H1 (cell line): ENCODE measurements at regions not wholly inside any gene's neighbourhood (a gene's known extent, or its start where the extent isn't known, plus 50 kb on each side); places are given as distances from the start of the nearest gene placed in this dataset.

ENCODE experiments used
- CTCF ChIA-PET: fragments of 300-600 bp; sonication (Branson Sonifier 250); formaldehyde crosslinking; loops from one replicate; lab custom pipeline; 2021; ENCODE audit not compliant: partially characterized antibody; lab: Charles Lee
- POLR2A ChIA-PET: fragments of 300-600 bp; sonication (Branson Sonifier 250); formaldehyde crosslinking; loops from one replicate; lab custom pipeline; 2021; ENCODE audit warnings: inconsistent platforms; ENCODE audit not compliant: partially characterized antibody; lab: Charles Lee
- DNase-seq, 2 experiments: peaks; one replicate each; pipeline versions ENCODE4 v3.0.0 to v3.0.0-alpha.2; 2010 to 2022; ENCODE audit warnings: low spot score in 2 of 2, low read depth in 1 of 2, mixed read lengths in 1 of 2
- FAIRE-seq: peaks from 2 replicates; lab custom pipeline; 2011; peaks lifted over from hg19 to GRCh38; lab: Jason Lieb, UNC
- H2AFZ ChIP-seq: 2 replicates; pipeline ENCODE4 v1.8.1; 2012; ENCODE audit warnings: low read length, inconsistent platforms
- H2AK5ac ChIP-seq: 2 replicates; pipeline ENCODE4 v1.6.1; 2013; ENCODE audit warnings: low read depth, low read length
- H2BK120ac ChIP-seq: replicated peaks from 2 replicates; pipeline ENCODE3; 2013; ENCODE audit warnings: low read depth, low read length, inconsistent platforms
- H2BK12ac ChIP-seq: 2 replicates; pipeline ENCODE4 v1.6.1; 2013; ENCODE audit warnings: low read depth, low read length
- H2BK15ac ChIP-seq: 2 replicates; pipeline ENCODE4 v1.6.1; 2013; ENCODE audit warnings: low read length
- H2BK20ac ChIP-seq: 2 replicates; pipeline ENCODE4 v1.6.1; 2013; ENCODE audit warnings: low read length
- H2BK5ac ChIP-seq: 2 replicates; pipeline ENCODE4 v1.6.1; 2013; ENCODE audit warnings: low read depth, low read length
- H3K14ac ChIP-seq: 2 replicates; pipeline ENCODE4 v1.6.1; 2013; ENCODE audit warnings: inconsistent platforms; ENCODE audit not compliant: insufficient read length
- H3K18ac ChIP-seq: 2 replicates; pipeline ENCODE4 v1.6.1; 2013; ENCODE audit warnings: low read length; ENCODE audit errors: extremely low read depth
- H3K23ac ChIP-seq: 2 replicates; pipeline ENCODE4 v1.6.1; 2013; ENCODE audit warnings: inconsistent platforms; ENCODE audit not compliant: insufficient read length
- H3K23me2 ChIP-seq: 2 replicates; pipeline ENCODE4 v1.6.1; 2013; ENCODE audit warnings: low read depth, low read length
- H3K27ac ChIP-seq: 2 replicates; pipeline ENCODE4 v1.6.1; 2011; ENCODE audit warnings: low read depth, low read length, inconsistent platforms
- H3K27me3 ChIP-seq, 4 experiments: replicated peaks in 1 of 4; 1 replicate in 1 of 4; 2 replicates in 3 of 4; pipeline versions ENCODE4 v1.6.1 to v1.8.1; 2011 to 2013; ENCODE audit warnings: low read length in 3 of 4, mild to moderate bottlenecking in 3 of 4, inconsistent platforms in 2 of 4, mixed read lengths in 2 of 4, moderate library complexity in 1 of 4; ENCODE audit not compliant: control insufficient read depth in 3 of 4, insufficient read depth in 3 of 4; ENCODE audit errors: extremely low read depth in 1 of 4
- H3K36me3 ChIP-seq, 4 experiments: 2 replicates each; pipeline versions ENCODE4 v1.6.1 to v1.8.1; 2011 to 2013; ENCODE audit warnings: mild to moderate bottlenecking in 4 of 4, low read length in 3 of 4, moderate library complexity in 2 of 4, control low read depth in 1 of 4, inconsistent platforms in 1 of 4; ENCODE audit not compliant: insufficient read depth in 4 of 4, control insufficient read depth in 2 of 4
- H3K4ac ChIP-seq: replicated peaks from 2 replicates; pipeline ENCODE3; 2013; ENCODE audit warnings: low read length, low read depth, mixed read lengths, inconsistent platforms; ENCODE audit not compliant: insufficient read length
- H3K4me1 ChIP-seq, 4 experiments: replicated peaks in 1 of 4; 1 replicate in 1 of 4; 2 replicates in 3 of 4; pipeline versions ENCODE4 v1.6.1 to v1.8.1; 2011 to 2013; ENCODE audit warnings: low read length in 3 of 4, inconsistent platforms in 2 of 4, mixed read lengths in 1 of 4; ENCODE audit not compliant: insufficient read depth in 4 of 4, control insufficient read depth in 3 of 4
- H3K4me2 ChIP-seq, 2 experiments: 2 replicates each; pipeline versions ENCODE4 v1.6.1 to v1.8.1; 2011 to 2013; ENCODE audit warnings: low read depth in 2 of 2, low read length in 2 of 2, control low read depth in 1 of 2, inconsistent platforms in 1 of 2, mild to moderate bottlenecking in 1 of 2; ENCODE audit not compliant: insufficient read depth in 1 of 2
- H3K4me3 ChIP-seq, 4 experiments: fragments of 200-600, 300-600 bp in 1 of 4; sonication (generic), shearing (Covaris generic), sonication (Bioruptor Twin) in 1 of 4; 2 replicates each; pipeline versions ENCODE4 v1.5.1 to v1.8.1; 2011 to 2016; ENCODE audit warnings: low read length in 4 of 4, low read depth in 3 of 4, control low read depth in 2 of 4, inconsistent platforms in 2 of 4, mild to moderate bottlenecking in 2 of 4, mixed read lengths in 1 of 4, moderate library complexity in 1 of 4; ENCODE audit not compliant: insufficient read depth in 2 of 4; ENCODE audit errors: extremely low read depth in 1 of 4
- H3K56ac ChIP-seq: replicated peaks from 2 replicates; pipeline ENCODE3; 2013; ENCODE audit warnings: low read depth, mild to moderate bottlenecking, mixed read lengths, low read length, inconsistent platforms; ENCODE audit not compliant: insufficient read length
- H3K79me1 ChIP-seq: 2 replicates; pipeline ENCODE4 v1.6.1; 2013; ENCODE audit warnings: low read depth, low read length, control low read depth
- H3K79me2 ChIP-seq, 2 experiments: 2 replicates each; pipeline versions ENCODE4 v1.6.1 to v1.8.1; 2012 to 2013; ENCODE audit warnings: low read length in 2 of 2, mild to moderate bottlenecking in 2 of 2, inconsistent platforms in 1 of 2; ENCODE audit not compliant: insufficient read depth in 2 of 2, control insufficient read depth in 1 of 2
- H3K9ac ChIP-seq, 4 experiments: replicated peaks in 1 of 4; 1 replicate in 1 of 4; 2 replicates in 3 of 4; pipeline versions ENCODE4 v1.6.1 to v1.8.1; 2011 to 2013; ENCODE audit warnings: low read depth in 3 of 4, low read length in 3 of 4, control low read depth in 2 of 4, mild to moderate bottlenecking in 2 of 4, moderate library complexity in 2 of 4, inconsistent platforms in 1 of 4; ENCODE audit errors: extremely low read depth in 1 of 4
- H3K9me3 ChIP-seq, 2 experiments: 2 replicates each; pipeline versions ENCODE4 v1.6.1 to v1.8.1; 2012 to 2013; ENCODE audit warnings: mild to moderate bottlenecking in 2 of 2, moderate library complexity in 2 of 2, control low read depth in 1 of 2, inconsistent platforms in 1 of 2, low read depth in 1 of 2, low read length in 1 of 2, mixed read lengths in 1 of 2; ENCODE audit not compliant: insufficient read depth in 2 of 2
- H4K20me1 ChIP-seq, 2 experiments: replicated peaks in 1 of 2; 2 replicates each; pipeline versions ENCODE3 to v1.8.1; 2011 to 2013; ENCODE audit warnings: inconsistent platforms in 2 of 2, low read length in 2 of 2, mild to moderate bottlenecking in 1 of 2; ENCODE audit not compliant: insufficient read depth in 2 of 2, control insufficient read depth in 1 of 2
- H4K5ac ChIP-seq: 2 replicates; pipeline ENCODE4 v1.6.1; 2013; ENCODE audit warnings: low read length, low read depth, mixed read lengths, inconsistent platforms; ENCODE audit not compliant: insufficient read length
- H4K8ac ChIP-seq: 2 replicates; pipeline ENCODE4 v1.8.0; 2013; ENCODE audit warnings: mild to moderate bottlenecking, moderate library complexity, low read length, inconsistent platforms; ENCODE audit not compliant: insufficient read depth; ENCODE audit errors: extremely low read depth
- H4K91ac ChIP-seq: replicated peaks from 2 replicates; pipeline ENCODE3; 2013; ENCODE audit warnings: low read length, mixed read lengths, inconsistent platforms; ENCODE audit not compliant: insufficient read length
- CEBPB ChIP-seq: IDR thresholded peaks from 2 replicates; pipeline ENCODE4 v1.6.1; 2012; ENCODE audit warnings: low read depth, low read length
- NRF1 ChIP-seq: IDR thresholded peaks from 2 replicates; pipeline ENCODE4 v1.6.1; 2011; ENCODE audit warnings: mild to moderate bottlenecking, low read depth, low read length, improper control_type of control experiment
- PHF8 ChIP-seq: fragments of 200-600 bp; sonication (generic); conservative IDR thresholded peaks from 2 replicates; pipeline ENCODE4 v1.7.1; 2012; ENCODE audit warnings: low read depth, mild to moderate bottlenecking, inconsistent platforms, low read length, moderate library complexity
- RBBP5 ChIP-seq: IDR thresholded peaks from 2 replicates; pipeline ENCODE4 v1.7.1; 2012; ENCODE audit warnings: low read depth, mild to moderate bottlenecking, inconsistent platforms, low read length, moderate library complexity, borderline replicate concordance
- SP4 ChIP-seq: IDR thresholded peaks from 2 replicates; pipeline ENCODE4 v1.6.1; 2012; ENCODE audit warnings: low read length, inconsistent platforms
- WGBS, 2 experiments: shearing (Covaris generic) in 1 of 2; methylation state at CpG; one replicate each; pipeline versions ENCODE4 v1.1.6 to v1.1.7; 2013 to 2015; ENCODE audit warnings: low lambda C conversion rate in 2 of 2, mixed read lengths in 2 of 2, inconsistent platforms in 1 of 2, low coverage in 1 of 2, missing lambda C conversion rate in 1 of 2; ENCODE audit not compliant: insufficient replicate concordance in 2 of 2, insufficient coverage in 1 of 2, insufficient read length in 1 of 2; ENCODE audit errors: extremely low coverage in 1 of 2, missing lambda C conversion rate in 1 of 2; 5-methylcytosine and 5-hydroxymethylcytosine counted together
- TF ChIP-seq, protein P1 (sequence below): IDR thresholded peaks from 2 replicates; pipeline ENCODE4 v1.6.1; 2012; ENCODE audit warnings: inconsistent platforms

DNA sequence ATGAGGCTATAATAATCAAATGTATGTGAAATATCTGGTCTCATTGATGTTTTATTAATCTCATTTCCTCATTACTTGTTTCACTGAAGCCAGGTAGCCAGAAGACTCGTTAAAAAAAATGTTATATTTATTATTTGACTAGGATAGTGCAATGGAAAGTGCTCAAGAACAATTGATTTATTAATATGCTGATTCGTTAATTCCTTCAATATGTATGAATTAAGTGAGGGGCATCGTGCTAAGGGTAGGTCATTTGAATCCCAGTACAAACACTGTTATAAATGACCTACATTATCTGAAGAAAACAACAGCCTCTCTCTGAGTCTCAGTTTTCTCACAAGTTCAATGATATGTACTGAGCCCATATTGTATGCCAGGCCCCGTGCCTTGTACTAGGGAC is 214.2 kb upstream of the GPRIN3 start:
- Histone ChIP-seq H2BK20ac (no peak overlapping the region), H3K36me3 (no peaks in the 10 kb centered on the region), H2BK120ac (no peak overlapping the region), H3K9me3 (no peaks in the 10 kb centered on the region), H3K4me1 (no peaks in the 10 kb centered on the region), H3K27ac (no peak overlapping the region), H4K20me1 (no peaks in the 10 kb centered on the region), H4K8ac (no peak overlapping the region), H2AK5ac (no peak overlapping the region), H3K79me2 (no peaks in the 10 kb centered on the region), H2AFZ (no peak overlapping the region), H3K4ac (no peak overlapping the region), H4K5ac (no peak overlapping the region), H3K56ac (no peak overlapping the region), H2BK5ac (no peak overlapping the region), H2BK15ac (no peak overlapping the region), H3K79me1 (no peaks in the 10 kb centered on the region), H4K91ac (no peak overlapping the region), H2BK12ac (no peak overlapping the region), H3K23ac (no peak overlapping the region), H3K4me2 (no peak overlapping the region), H3K23me2 (no peaks in the 10 kb centered on the region), H3K4me3 (no peak overlapping the region), H3K9ac (no peak overlapping the region), H3K27me3 (no peaks in the 10 kb centered on the region), H3K18ac (no peak overlapping the region), H3K14ac (no peak overlapping the region)
- no peak for FAIRE-seq
- WGBS, 2 experiments = 88% methylated on average over 4 of the region's 4 CpGs; no CpG with 5 or more reads in 1 of the 2 experiments
- CTCF ChIA-PET = interaction anchor here (1.1 kb wide), 1 partner anchor 20 kb away, joined by 4 read pairs; no protein-coding TSS in a partner anchor
- no peak for DNase-seq
- POLR2A ChIA-PET = no interaction called here
- TF ChIP-seq RBBP5 (no peak), SP4 (no peak), CEBPB (no peak), PHF8 (no peak), NRF1 (no peak)
- TF ChIP-seq, protein P1, sequence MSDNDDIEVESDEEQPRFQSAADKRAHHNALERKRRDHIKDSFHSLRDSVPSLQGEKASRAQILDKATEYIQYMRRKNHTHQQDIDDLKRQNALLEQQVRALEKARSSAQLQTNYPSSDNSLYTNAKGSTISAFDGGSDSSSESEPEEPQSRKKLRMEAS = no peak
